Activated CD4-positive, alpha-beta T cell treated with anti-CD3 and anti-CD28 coated beads for 4 hours (primary cell): ENCODE measurements at regions not wholly inside any gene's neighbourhood (a gene's known extent, or its start where the extent isn't known, plus 50 kb on each side); places are given as distances from the start of the nearest gene placed in this dataset.

Experiments used
- DNase-seq, 2 donors: peaks; one replicate each; pipeline ENCODE4 v3.0.0-alpha.2; 2020

- DNase-seq: no peak
Measured at GRCh38 chr17:73694491-73694890, 50.2 kb upstream of the SDK2 start.

GRCh38 chr17:73695035-73695738 is 50.9 kb upstream of the SDK2 start:
- DNase-seq: no peak

GRCh38 chr17:73696251-73696650 is 52.0 kb upstream of the SDK2 start:
- no peak for DNase-seq

GRCh38 chr17:73697872-73698271 is 53.6 kb upstream of the SDK2 start:
- DNase-seq: no peak

- DNase-seq: no peak
Measured at GRCh38 chr17:73698966-73699365, 54.7 kb upstream of the SDK2 start.

GRCh38 chr17:73701701-73702100 is 57.5 kb upstream of the SDK2 start:
- no peak for DNase-seq

- no peak for DNase-seq
Measured at GRCh38 chr17:73703192-73703591, 58.9 kb upstream of the SDK2 start.

- no peak for DNase-seq
Measured at GRCh38 chr17:73703917-73704316, 59.7 kb upstream of the SDK2 start.

- DNase-seq: no peak
Measured at GRCh38 chr17:73705594-73705993, 61.3 kb upstream of the SDK2 start.

- DNase-seq: no peak
Measured at GRCh38 chr17:73706428-73706827, 62.2 kb upstream of the SDK2 start.

- no peak for DNase-seq
Measured at GRCh38 chr17:73706858-73707257, 62.6 kb upstream of the SDK2 start.

- DNase-seq: no peak
Measured at GRCh38 chr17:73707358-73707757, 63.1 kb upstream of the SDK2 start.

- peak; percentile 41 to 74 for DNase-seq
Measured at GRCh38 chr17:73710095-73710592, 65.9 kb upstream of the SDK2 start.

- DNase-seq: no peak
Measured at GRCh38 chr17:73711184-73711583, 66.9 kb upstream of the SDK2 start.

- DNase-seq: no peak
Measured at GRCh38 chr17:73711916-73712315, 67.7 kb upstream of the SDK2 start.

- DNase-seq: no peak
Measured at GRCh38 chr17:73713136-73713535, 68.9 kb upstream of the SDK2 start.

- DNase-seq: no peak
Measured at GRCh38 chr17:73715769-73716168, 71.5 kb upstream of the SDK2 start.

- no peak for DNase-seq
Measured at GRCh38 chr17:73717690-73718089, 73.4 kb upstream of the SDK2 start.

GRCh38 chr17:73718362-73718761 is 74.1 kb upstream of the SDK2 start:
- DNase-seq: no peak

- no peak for DNase-seq
Measured at GRCh38 chr17:73718912-73719311, 74.7 kb upstream of the SDK2 start.

GRCh38 chr17:73719588-73720071 is 75.4 kb upstream of the SDK2 start:
- DNase-seq: no peak

- DNase-seq: peak in 1 of 2 donors; percentile 24
Measured at GRCh38 chr17:73720187-73720834, 76.1 kb upstream of the SDK2 start.

- peak; percentile 26 to 28 for DNase-seq
Measured at GRCh38 chr17:73722165-73722564, 77.9 kb upstream of the SDK2 start.

- no peak for DNase-seq
Measured at GRCh38 chr17:73723317-73723716, 79.1 kb upstream of the SDK2 start.
